ENCODE measurements at regions not wholly inside any gene's neighbourhood (a gene's known extent, or its start where the extent isn't known, plus 50 kb on each side); places are given as distances from the start of the nearest gene placed in this dataset.

DNA sequence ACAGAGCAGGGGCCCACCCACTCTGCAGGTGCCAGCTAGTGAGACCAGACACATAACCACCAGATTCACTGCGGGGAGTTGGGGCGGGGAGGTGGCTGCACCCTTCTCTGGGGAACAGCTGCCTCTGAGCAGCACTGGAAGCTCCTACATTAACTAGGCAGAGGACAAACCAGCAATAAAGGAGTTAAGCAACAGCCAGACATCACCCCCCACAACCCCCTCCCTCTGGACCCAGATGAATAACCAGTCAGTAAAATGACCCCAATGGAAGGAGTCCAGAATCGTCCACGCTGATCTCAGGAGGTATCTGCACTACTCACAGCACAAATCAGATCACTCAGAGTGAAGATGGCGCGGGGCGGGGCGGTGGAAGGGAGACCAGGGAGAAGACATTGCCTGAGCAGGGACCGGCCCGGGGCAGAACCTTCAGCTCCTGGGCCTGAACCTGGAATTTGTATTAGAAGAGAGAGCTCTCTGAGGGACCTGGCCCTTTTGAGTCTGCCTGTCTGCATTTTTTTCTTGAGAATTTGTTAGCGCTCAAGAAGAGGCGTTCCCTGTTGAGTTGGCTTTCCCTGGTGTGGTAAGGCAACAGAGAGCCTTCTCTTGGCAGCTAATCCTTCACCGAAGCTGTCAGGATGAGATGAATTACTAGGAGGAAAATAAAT lies 125.5 kb upstream of the NCAM1 start:
- TF ChIP-seq, protein P1, sequence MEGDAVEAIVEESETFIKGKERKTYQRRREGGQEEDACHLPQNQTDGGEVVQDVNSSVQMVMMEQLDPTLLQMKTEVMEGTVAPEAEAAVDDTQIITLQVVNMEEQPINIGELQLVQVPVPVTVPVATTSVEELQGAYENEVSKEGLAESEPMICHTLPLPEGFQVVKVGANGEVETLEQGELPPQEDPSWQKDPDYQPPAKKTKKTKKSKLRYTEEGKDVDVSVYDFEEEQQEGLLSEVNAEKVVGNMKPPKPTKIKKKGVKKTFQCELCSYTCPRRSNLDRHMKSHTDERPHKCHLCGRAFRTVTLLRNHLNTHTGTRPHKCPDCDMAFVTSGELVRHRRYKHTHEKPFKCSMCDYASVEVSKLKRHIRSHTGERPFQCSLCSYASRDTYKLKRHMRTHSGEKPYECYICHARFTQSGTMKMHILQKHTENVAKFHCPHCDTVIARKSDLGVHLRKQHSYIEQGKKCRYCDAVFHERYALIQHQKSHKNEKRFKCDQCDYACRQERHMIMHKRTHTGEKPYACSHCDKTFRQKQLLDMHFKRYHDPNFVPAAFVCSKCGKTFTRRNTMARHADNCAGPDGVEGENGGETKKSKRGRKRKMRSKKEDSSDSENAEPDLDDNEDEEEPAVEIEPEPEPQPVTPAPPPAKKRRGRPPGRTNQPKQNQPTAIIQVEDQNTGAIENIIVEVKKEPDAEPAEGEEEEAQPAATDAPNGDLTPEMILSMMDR (IDR thresholded peaks at IDR 0.05): no peak
- no peak for DNase-seq
- H3K36me3 Mint-ChIP-seq (ENCODE audit: low read depth): no peaks in the 10 kb centered on the region
- H3K27ac Mint-ChIP-seq: no peak overlapping the region
- intact Hi-C loops (cut with micrococcal nuclease): no loop called here
- no peaks in the 10 kb centered on the region for H3K4me1 Mint-ChIP-seq
- ChIA-PET POLR2A (no interaction called here), CTCF (no interaction called here)
- no peak overlapping the region for H3K4me3 Mint-ChIP-seq
- no peak for ATAC-seq (ENCODE audit: low read depth)
- peaks cover 4% of the 10 kb centered on the region for H3K9me3 Mint-ChIP-seq
- no peaks in the 10 kb centered on the region for H3K27me3 Mint-ChIP-seq

DNA sequence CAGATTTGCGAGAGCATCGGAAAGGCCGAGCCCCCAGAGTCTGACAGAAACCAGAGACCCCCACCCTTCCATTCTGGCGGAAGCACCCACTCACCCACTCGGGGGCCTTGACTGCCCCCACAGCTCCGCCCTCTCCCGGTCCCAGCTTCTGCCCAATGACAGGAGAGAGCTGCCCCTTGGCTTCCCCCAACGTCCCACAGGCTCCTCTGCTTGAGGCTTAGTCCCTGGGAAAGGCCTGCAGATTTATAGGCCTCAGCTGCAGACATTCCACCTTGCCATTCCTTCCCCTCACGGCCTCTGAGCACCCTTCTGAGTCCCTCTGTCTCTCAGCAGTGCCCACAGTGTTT lies 125.0 kb upstream of the NCAM1 start:
- Mint-ChIP-seq H3K36me3 (ENCODE audit: low read depth) (no peaks in the 10 kb centered on the region), H3K4me3 (no peak overlapping the region), H3K27ac (no peak overlapping the region), H3K9me3 (peaks cover 4% of the 10 kb centered on the region), H3K4me1 (no peaks in the 10 kb centered on the region), H3K27me3 (no peaks in the 10 kb centered on the region)
- CTCF ChIA-PET: no interaction called here
- ATAC-seq (ENCODE audit: low read depth) (no peak), DNase-seq (no peak)
- POLR2A ChIA-PET: no interaction called here
- TF ChIP-seq, protein P1 (IDR thresholded peaks at IDR 0.05): no peak
- intact Hi-C loops (cut with micrococcal nuclease): no loop called here

DNA sequence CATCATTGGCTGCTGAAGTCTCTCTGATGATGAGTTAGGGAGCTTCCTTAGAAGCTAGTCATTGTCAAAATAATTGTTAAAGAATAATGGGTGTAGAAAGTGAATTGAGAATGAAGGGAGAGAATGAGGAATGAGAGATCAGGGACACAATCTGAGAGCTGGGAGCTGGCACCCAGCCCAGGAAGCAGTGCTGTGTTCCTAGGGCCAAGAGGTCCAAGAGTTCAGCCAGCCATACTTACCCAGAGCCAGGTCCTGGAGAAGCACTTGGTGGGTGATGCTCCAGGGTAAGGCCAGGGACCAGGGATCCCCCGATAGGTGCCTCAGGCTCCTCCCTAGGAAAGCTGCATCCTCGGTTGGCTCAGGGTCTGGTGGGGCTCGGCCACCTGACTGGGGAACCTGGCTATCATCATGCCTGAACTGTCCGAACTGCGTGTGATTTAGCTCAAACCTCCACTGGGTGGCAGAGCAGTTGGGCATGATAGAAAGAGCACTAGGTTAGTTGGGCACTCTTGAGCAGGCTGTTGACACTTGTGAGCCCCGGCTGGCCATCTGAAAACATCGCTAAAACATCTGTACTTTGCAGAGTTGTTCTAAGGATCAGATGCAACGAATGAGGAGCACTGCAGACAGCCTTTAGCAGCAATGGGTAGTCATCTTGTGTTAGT lies 123.9 kb upstream of the NCAM1 start:
- CTCF ChIA-PET: interaction anchor here (1.0 kb wide), 1 partner anchor 453 kb away, joined by 3 read pairs; no protein-coding TSS in a partner anchor
- POLR2A ChIA-PET: no interaction called here
- ATAC-seq (ENCODE audit: low read depth) (no peak), DNase-seq (no peak)
- intact Hi-C loops (cut with micrococcal nuclease): no loop called here
- TF ChIP-seq, protein P1 (IDR thresholded peaks at IDR 0.05): no peak
- no peaks in the 10 kb centered on the region for H3K27me3 Mint-ChIP-seq
- no peak overlapping the region for H3K27ac Mint-ChIP-seq
- H3K36me3 Mint-ChIP-seq (ENCODE audit: low read depth): no peaks in the 10 kb centered on the region
- H3K4me3 Mint-ChIP-seq: no peak overlapping the region
- H3K4me1 Mint-ChIP-seq: no peaks in the 10 kb centered on the region
- peaks cover 4% of the 10 kb centered on the region for H3K9me3 Mint-ChIP-seq

DNA sequence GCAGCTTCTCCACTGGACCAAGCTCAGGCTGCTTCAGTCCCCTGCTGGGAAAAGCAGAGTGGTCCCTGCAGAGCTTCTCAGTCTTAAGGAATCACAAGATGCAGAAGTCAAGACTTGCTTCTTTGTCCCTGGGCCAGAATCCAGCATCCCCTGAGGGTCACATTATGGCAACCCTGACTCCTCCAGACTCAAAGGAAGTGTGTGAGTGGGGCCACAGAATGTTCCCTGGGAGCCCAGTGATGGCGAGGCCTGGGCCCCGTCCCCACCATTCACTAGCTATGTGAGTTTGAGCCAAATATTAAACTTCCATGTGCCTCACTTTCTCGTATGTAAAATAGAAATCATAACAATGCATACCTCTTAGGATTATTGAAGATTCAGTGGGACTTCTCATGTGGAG lies 122.2 kb upstream of the NCAM1 start:
- H3K4me3 Mint-ChIP-seq: no peak overlapping the region
- no peaks in the 10 kb centered on the region for H3K27me3 Mint-ChIP-seq
- no peak overlapping the region for H3K27ac Mint-ChIP-seq
- ATAC-seq (ENCODE audit: low read depth) (no peak), DNase-seq (no peak)
- no peaks in the 10 kb centered on the region for H3K9me3 Mint-ChIP-seq
- ChIA-PET CTCF (no interaction called here), POLR2A (no interaction called here)
- intact Hi-C loops (cut with micrococcal nuclease): no loop called here
- TF ChIP-seq, protein P1 (IDR thresholded peaks at IDR 0.05): no peak
- no peaks in the 10 kb centered on the region for H3K36me3 Mint-ChIP-seq (ENCODE audit: low read depth)
- H3K4me1 Mint-ChIP-seq: no peaks in the 10 kb centered on the region

DNA sequence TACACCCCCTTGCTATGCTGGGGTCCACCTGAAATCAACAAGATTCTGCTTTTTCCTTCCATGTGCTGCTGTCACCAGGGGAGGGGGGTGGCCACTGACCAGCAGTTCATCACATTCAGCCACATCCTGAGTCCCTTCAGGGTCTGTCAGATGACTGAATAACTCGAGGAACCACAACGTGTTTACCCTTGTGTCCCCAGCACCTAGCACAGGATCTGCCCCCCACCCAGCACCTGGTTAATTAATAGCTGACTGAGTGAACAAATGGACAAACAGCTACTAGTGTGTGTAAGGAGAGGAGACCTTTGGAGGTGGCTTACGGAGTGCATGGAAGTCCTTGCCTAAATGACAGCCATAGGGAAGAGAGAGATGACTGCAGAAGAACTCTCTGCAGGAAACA lies 119.5 kb upstream of the NCAM1 start:
- no peaks in the 10 kb centered on the region for H3K4me1 Mint-ChIP-seq
- H3K4me3 Mint-ChIP-seq: no peak overlapping the region
- TF ChIP-seq, protein P1 (IDR thresholded peaks at IDR 0.05): no peak
- ATAC-seq (ENCODE audit: low read depth): no peak
- POLR2A ChIA-PET: no interaction called here
- CTCF ChIA-PET: no interaction called here
- intact Hi-C loops (cut with micrococcal nuclease): no loop called here
- H3K36me3 Mint-ChIP-seq (ENCODE audit: low read depth): no peaks in the 10 kb centered on the region
- no peaks in the 10 kb centered on the region for H3K9me3 Mint-ChIP-seq
- no peaks in the 10 kb centered on the region for H3K27me3 Mint-ChIP-seq
- no peak overlapping the region for H3K27ac Mint-ChIP-seq
- DNase-seq: no peak

Measured in activated B cell treated with CpG ODN at 0.5 μM for 24 hours (primary cell).